PFSK-1 (cell line): ENCODE measurements at regions not wholly inside any gene's neighbourhood (a gene's known extent, or its start where the extent isn't known, plus 50 kb on each side); places are given as distances from the start of the nearest gene placed in this dataset.

Experiments used
- FOXP2 ChIP-seq: optimal IDR thresholded peaks from 2 replicates; pipeline ENCODE3; 2011; ENCODE audit warnings: borderline replicate concordance, control low read depth, inconsistent platforms; ENCODE audit not compliant: insufficient read depth; ENCODE audit errors: extremely low read length, extremely low read depth
- POLR2AphosphoS5 ChIP-seq: IDR thresholded peaks from 2 replicates; pipeline ENCODE4 v1.6.1; 2012; ENCODE audit warnings: low read depth, mild to moderate bottlenecking, control low read depth, low read length, moderate library complexity
- REST ChIP-seq, 2 experiments: IDR thresholded peaks; 2 replicates each; pipeline versions ENCODE4 v1.6.1 to v1.8.0; 2011 to 2012; ENCODE audit warnings: low read depth in 2 of 2, low read length in 2 of 2, control low read depth in 1 of 2, inconsistent platforms in 1 of 2, mild to moderate bottlenecking in 1 of 2, moderate library complexity in 1 of 2; ENCODE audit not compliant: insufficient read depth in 1 of 2
- SIN3A ChIP-seq: IDR thresholded peaks from 2 replicates; pipeline ENCODE4 v1.6.1; 2012; ENCODE audit warnings: mild to moderate bottlenecking, low read length, moderate library complexity, borderline replicate concordance; ENCODE audit not compliant: insufficient read depth
- TAF1 ChIP-seq: IDR thresholded peaks from 2 replicates; pipeline ENCODE4 v1.6.1; 2012; ENCODE audit warnings: low read length, control low read depth, borderline replicate concordance; ENCODE audit not compliant: insufficient read depth

- TF ChIP-seq FOXP2 = no peak
- no peak for TF ChIP-seq SIN3A
- TF ChIP-seq POLR2AphosphoS5 = no peak
- no peak for TF ChIP-seq TAF1
- TF ChIP-seq REST (IDR thresholded peaks at IDR 0.05; ENCODE audit: insufficient read depth in 1 of 2, low read depth in 2 of 2, low read length in 2 of 2) = no peak
Observed at GRCh38 chr2:146777181-146777580, 1067.6 kb upstream of the ACVR2A start.

DNA sequence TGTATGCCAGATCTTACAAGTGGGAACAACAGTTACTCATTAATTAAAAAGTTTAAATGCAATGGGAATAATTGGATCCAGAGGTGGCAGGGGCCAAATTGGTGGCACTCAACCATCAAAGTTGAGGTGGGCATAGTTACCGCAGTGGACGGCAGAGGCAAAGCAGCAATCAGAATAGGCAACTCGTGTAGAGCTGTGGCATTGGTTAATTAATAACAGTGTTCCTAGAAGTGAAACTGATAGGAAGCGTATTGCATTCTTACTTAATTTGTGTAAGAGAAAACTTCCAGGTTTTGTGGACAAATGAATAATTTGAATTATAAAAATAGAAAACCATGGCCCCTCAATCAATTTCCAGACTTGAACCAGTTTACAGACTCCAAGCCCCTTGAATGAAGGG lies 1068.2 kb upstream of the ACVR2A start:
- TF ChIP-seq SIN3A (no peak), TAF1 (no peak), POLR2AphosphoS5 (no peak), FOXP2 (no peak), REST (IDR thresholded peaks at IDR 0.05; ENCODE audit: insufficient read depth in 1 of 2, low read depth in 2 of 2, low read length in 2 of 2) (no peak)

DNA sequence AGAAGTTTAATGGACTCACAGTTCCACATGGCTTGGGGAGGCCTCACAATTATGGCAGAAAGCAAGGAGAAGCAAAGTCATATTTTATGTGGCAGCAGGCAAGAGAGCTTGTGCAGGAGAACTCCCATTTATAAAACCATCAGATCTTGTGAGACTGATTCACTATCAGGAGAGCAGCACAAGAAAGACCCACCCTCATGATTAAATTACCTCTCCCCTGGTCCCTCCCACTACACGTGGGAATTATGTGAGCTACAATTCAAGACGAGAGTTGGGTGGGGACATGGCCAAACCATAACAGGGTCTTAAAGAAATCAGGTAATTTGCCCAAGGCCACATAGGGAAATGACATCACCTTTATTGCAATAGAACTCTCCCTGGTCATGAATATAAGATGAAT lies 1073.3 kb upstream of the ACVR2A start:
- no peak for TF ChIP-seq SIN3A
- no peak for TF ChIP-seq TAF1
- no peak for TF ChIP-seq POLR2AphosphoS5
- TF ChIP-seq REST (IDR thresholded peaks at IDR 0.05; ENCODE audit: insufficient read depth in 1 of 2, low read depth in 2 of 2, low read length in 2 of 2) = no peak
- no peak for TF ChIP-seq FOXP2

GRCh38 chr2:146764301-146764700 lies 1080.5 kb upstream of the ACVR2A start:
- TF ChIP-seq REST (IDR thresholded peaks at IDR 0.05; ENCODE audit: insufficient read depth in 1 of 2, low read depth in 2 of 2, low read length in 2 of 2) (no peak), SIN3A (no peak), FOXP2 (no peak), POLR2AphosphoS5 (no peak), TAF1 (no peak)

DNA sequence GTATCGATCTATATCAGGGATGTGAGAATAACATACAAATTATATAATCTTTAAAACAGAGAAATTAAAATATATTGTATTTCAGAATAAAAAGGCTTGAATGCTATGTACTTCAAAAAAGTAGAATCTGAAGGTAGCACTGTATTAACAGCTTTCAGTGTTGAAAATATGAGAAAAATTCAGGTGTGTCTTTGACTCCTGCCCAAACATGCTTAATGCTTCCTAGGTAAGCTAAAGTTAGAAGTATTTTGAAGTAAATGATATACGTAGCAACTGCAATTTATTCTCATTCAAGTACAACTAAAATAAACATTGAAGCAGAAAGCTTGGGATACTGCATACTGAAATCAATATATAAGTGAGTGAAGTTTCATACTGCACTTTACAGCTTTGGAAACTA lies 1082.0 kb upstream of the ACVR2A start:
- TF ChIP-seq SIN3A (no peak), TAF1 (no peak), REST (IDR thresholded peaks at IDR 0.05; ENCODE audit: insufficient read depth in 1 of 2, low read depth in 2 of 2, low read length in 2 of 2) (no peak), FOXP2 (no peak), POLR2AphosphoS5 (no peak)
